GM12864 (cell line): ENCODE measurements at regions not wholly inside any gene's neighbourhood (a gene's known extent, or its start where the extent isn't known, plus 50 kb on each side); places are given as distances from the start of the nearest gene placed in this dataset.

ENCODE experiments used
- DNase-seq: peaks from one replicate; pipeline ENCODE4 v3.0.0-alpha.2; 2011; ENCODE audit warnings: low read depth
- H3K4me3 ChIP-seq: 2 replicates; pipeline ENCODE4 v1.5.1; 2011; ENCODE audit warnings: mild to moderate bottlenecking, low read depth, low read length, control low read depth
- CTCF ChIP-seq: IDR thresholded peaks from 2 replicates; pipeline ENCODE4 v1.5.1; 2011; ENCODE audit warnings: low read depth, mild to moderate bottlenecking, moderate library complexity, low read length, control low read depth, inconsistent platforms; ENCODE audit errors: missing control alignments

- TF ChIP-seq CTCF: no peak
- DNase-seq: no peak
- no peak overlapping the region for H3K4me3 ChIP-seq
These were observed 238.9 kb upstream of the GPR26 start for GRCh38 chr10:123427165-123427786.

GRCh38 chr10:123428391-123428790 lies 237.8 kb upstream of the GPR26 start:
- H3K4me3 ChIP-seq: no peak overlapping the region
- DNase-seq: no peak
- no peak for TF ChIP-seq CTCF

- TF ChIP-seq CTCF: no peak
- no peak for DNase-seq
These were observed 236.4 kb upstream of the GPR26 start for GRCh38 chr10:123429706-123430221.

GRCh38 chr10:123433539-123433938 lies 232.6 kb upstream of the GPR26 start:
- TF ChIP-seq CTCF: no peak
- no peak for DNase-seq
- no peak overlapping the region for H3K4me3 ChIP-seq

More at GRCh38 chr10:123429706-123430221, 236.4 kb upstream of the GPR26 start:
- no peak overlapping the region for H3K4me3 ChIP-seq

GRCh38 chr10:123434435-123435039 lies 231.6 kb upstream of the GPR26 start:
- DNase-seq: no peak
- no peak overlapping the region for H3K4me3 ChIP-seq
- TF ChIP-seq CTCF: no peak

- no peak overlapping the region for H3K4me3 ChIP-seq
- DNase-seq: peak; percentile 54
- TF ChIP-seq CTCF: no peak
These were observed 223.3 kb upstream of the GPR26 start for GRCh38 chr10:123442901-123443300.

GRCh38 chr10:123443924-123444323 lies 222.2 kb upstream of the GPR26 start:
- no peak for DNase-seq
- TF ChIP-seq CTCF: no peak
- no peak overlapping the region for H3K4me3 ChIP-seq
